Spleen (tissue), 11 donors: ENCODE measurements at regions not wholly inside any gene's neighbourhood (a gene's known extent, or its start where the extent isn't known, plus 50 kb on each side); places are given as distances from the start of the nearest gene placed in this dataset.

Experiments used
- DNase-seq: peaks from one replicate; pipeline ENCODE4 v3.0.0-alpha.2; 2020
- H3K27ac ChIP-seq, 8 donors: fragments of 200-600 bp; sonication (generic) in 7 of 8; 1 replicate in 4 of 8; 2 replicates in 4 of 8; pipeline versions ENCODE4 v1.5.0 to v1.8.0; 2016 to 2021; ENCODE audit warnings: inconsistent platforms in 4 of 8, mild to moderate bottlenecking in 4 of 8, moderate library complexity in 1 of 8
- H3K27me3 ChIP-seq, 7 donors: fragments of 200-600 bp; sonication (generic) in 6 of 7; replicated peaks in 1 of 7; 1 replicate in 4 of 7; 2 replicates in 3 of 7; pipeline versions ENCODE4 v1.5.0 to v1.8.0; 2016 to 2021; ENCODE audit warnings: inconsistent platforms in 3 of 7, mild to moderate bottlenecking in 1 of 7
- H3K36me3 ChIP-seq, 6 donors: fragments of 200-600 bp; sonication (generic) in 5 of 6; 1 replicate in 4 of 6; 2 replicates in 2 of 6; pipeline versions ENCODE4 v1.5.0 to v1.8.0; 2016 to 2021; ENCODE audit warnings: inconsistent platforms in 2 of 6
- H3K4me1 ChIP-seq, 6 donors: fragments of 200-600 bp; sonication (generic) in 5 of 6; 1 replicate in 3 of 6; 2 replicates in 3 of 6; pipeline versions ENCODE4 v1.5.0 to v1.8.0; 2016 to 2021; ENCODE audit warnings: inconsistent platforms in 3 of 6
- H3K4me3 ChIP-seq, 8 donors: fragments of 200-600 bp; sonication (generic) in 7 of 8; 1 replicate in 4 of 8; 2 replicates in 4 of 8; pipeline versions ENCODE4 v1.5.0 to v1.8.0; 2016 to 2021; ENCODE audit warnings: inconsistent platforms in 4 of 8, mild to moderate bottlenecking in 4 of 8, moderate library complexity in 2 of 8
- H3K9me3 ChIP-seq, 8 donors: fragments of 200-600 bp; sonication (generic) in 7 of 8; 1 replicate in 4 of 8; 2 replicates in 4 of 8; pipeline versions ENCODE4 v1.5.0 to v1.8.0; 2016 to 2021; ENCODE audit warnings: inconsistent platforms in 4 of 8
- CTCF ChIP-seq, 11 experiments: fragments of 200-600 bp in 7 of 11; fragments of 450-650 bp in 4 of 11; sonication (generic) in 4 of 11; IDR thresholded peaks in 8 of 11; conservative IDR thresholded peaks in 3 of 11; 1 replicate in 7 of 11; 2 replicates in 4 of 11; pipeline versions ENCODE4 v1.4.0 to v1.8.0; 2016 to 2021; ENCODE audit warnings: antibody characterized with exemption in 11 of 11, inconsistent platforms in 4 of 11, mild to moderate bottlenecking in 1 of 11
- POLR2A ChIP-seq, 3 donors: fragments of 450-650 bp; IDR thresholded peaks; one replicate each; pipeline ENCODE4 v1.5.1; 2017; ENCODE audit warnings: antibody characterized with exemption in 3 of 3, mild to moderate bottlenecking in 1 of 3
- POLR2AphosphoS5 ChIP-seq, 3 donors: sonication (generic); formaldehyde crosslinking; IDR thresholded peaks; one replicate each; pipeline ENCODE4 v1.5.1; 2017; ENCODE audit warnings: antibody characterized with exemption in 3 of 3
- WGBS, 5 donors: extraction: QIAGEN DNeasy Blood & Tissue Kit in 3 of 5; methylation state at CpG; one replicate each; pipeline versions ENCODE4 v1.1.5 to v1.1.7; 2013 to 2018; 5-methylcytosine and 5-hydroxymethylcytosine counted together
- intact Hi-C: fragments of 100-400 bp; cut with DNase I; formaldehyde crosslinking; loops from one replicate; pipeline ENCODE4 v1.15.0; 2023; ENCODE audit warnings: low total_unique reads
- donor health status: healthy with polysubstance abuse.
- donor health status: DM: no; HTN: no; CAD: no; lungs with moderate emphysema.
- donor health status: DM: no; HTN: no; CAD: no.
- donor health status: Bipolar disorder and iron deficiency.
- donor health status: healthy.
- donor health status: DM: no; HTN: no; CAD: no.
- donor health status: DM: yes; HTN: yes; CAD: no.

DNA sequence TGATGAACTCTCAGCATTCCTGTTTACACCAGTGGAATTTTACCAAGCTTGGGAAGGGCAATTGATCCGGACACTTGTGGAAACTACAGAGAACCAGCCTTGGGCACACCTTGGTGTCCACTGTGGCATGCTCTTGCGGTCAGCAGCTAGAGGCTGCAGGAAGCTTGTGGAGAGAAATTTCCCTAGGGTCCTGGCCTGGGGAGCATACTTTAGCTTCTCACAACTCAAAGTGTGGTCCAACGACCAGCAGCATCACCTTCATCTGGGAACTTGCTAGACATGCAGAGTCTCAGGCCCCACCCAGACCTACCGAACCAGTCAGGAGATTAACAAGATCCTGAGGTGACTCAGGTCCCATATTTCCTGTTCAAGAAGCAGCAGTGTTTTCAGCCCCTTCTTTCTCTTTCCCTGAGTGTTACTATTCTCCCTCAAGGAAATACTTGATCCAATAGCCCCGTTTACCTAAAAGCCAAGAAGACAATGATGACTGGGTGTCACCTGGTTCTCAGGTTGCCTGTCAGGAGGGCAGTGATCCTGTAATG, 55.7 kb upstream of the KCNE2 start:
- TF ChIP-seq POLR2A (IDR thresholded peaks at IDR 0.05) = no peak
- TF ChIP-seq POLR2AphosphoS5 (IDR thresholded peaks at IDR 0.05) = no peak
- no peak for TF ChIP-seq CTCF (IDR thresholded peaks at IDR 0.05 in 8 of 11, conservative IDR thresholded peaks at IDR 0.05 in 3 of 11)
- Histone ChIP-seq H3K27ac (no peak overlapping the region), H3K4me1 (no peaks in the 10 kb centered on the region), H3K27me3 (peaks cover 0 to 11% (median 0%) of the 10 kb centered on the region in 7 donors), H3K9me3 (no peaks in the 10 kb centered on the region), H3K4me3 (no peak overlapping the region), H3K36me3 (no peaks in the 10 kb centered on the region)
- DNase-seq = no peak
- 81 to 82% (median 81%) methylated on average over 5 of the region's 5 CpGs for whole genome bisulfite sequencing, 5 donors
- intact Hi-C loops = no loop called here

GRCh38 chr21:34311561-34312330, 52.1 kb upstream of the KCNE2 start:
- intact Hi-C loops = no loop called here
- Histone ChIP-seq H3K27me3 (peaks cover 0 to 6% (median 0%) of the 10 kb centered on the region in 7 donors), H3K4me1 (no peaks in the 10 kb centered on the region), H3K27ac (no peak overlapping the region), H3K4me3 (no peak overlapping the region), H3K9me3 (no peaks in the 10 kb centered on the region), H3K36me3 (no peaks in the 10 kb centered on the region)
- WGBS, 5 donors = 89 to 94% (median 93%) methylated on average over 12 of the region's 12 CpGs
- TF ChIP-seq POLR2AphosphoS5 (IDR thresholded peaks at IDR 0.05) (no peak), POLR2A (IDR thresholded peaks at IDR 0.05) (no peak), CTCF (IDR thresholded peaks at IDR 0.05 in 8 of 11, conservative IDR thresholded peaks at IDR 0.05 in 3 of 11) (no peak)
- DNase-seq = no peak

DNA sequence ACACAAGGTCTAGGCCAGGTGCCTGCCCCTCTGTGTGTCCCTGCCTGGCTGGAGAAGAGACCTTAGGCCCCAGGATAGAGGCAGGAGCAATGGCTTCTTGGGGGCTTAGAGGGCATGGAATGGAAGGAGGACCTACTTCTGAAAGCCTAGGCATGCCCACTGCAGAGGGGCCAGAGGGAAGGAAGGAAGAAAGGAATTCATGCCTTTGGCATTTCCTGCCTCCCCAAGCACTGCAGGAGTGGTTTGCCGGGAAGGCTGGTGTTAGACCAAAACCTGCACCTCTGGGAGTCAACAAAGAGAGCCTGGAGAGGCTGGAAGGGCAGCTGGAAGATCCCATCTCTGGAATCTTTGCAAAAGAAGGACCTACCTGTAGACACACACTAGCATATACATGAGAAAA, 50.7 kb upstream of the KCNE2 start:
- Histone ChIP-seq H3K36me3 (no peaks in the 10 kb centered on the region), H3K9me3 (no peaks in the 10 kb centered on the region), H3K4me3 (no peak overlapping the region), H3K27me3 (peaks cover 0 to 6% (median 0%) of the 10 kb centered on the region in 7 donors), H3K27ac (no peak overlapping the region), H3K4me1 (no peaks in the 10 kb centered on the region)
- no peak for TF ChIP-seq POLR2A (IDR thresholded peaks at IDR 0.05)
- TF ChIP-seq POLR2AphosphoS5 (IDR thresholded peaks at IDR 0.05) = no peak
- TF ChIP-seq CTCF (IDR thresholded peaks at IDR 0.05 in 8 of 11, conservative IDR thresholded peaks at IDR 0.05 in 3 of 11) = no peak
- intact Hi-C loops = no loop called here
- no peak for DNase-seq
- WGBS, 5 donors = 25 to 63% (median 40%) methylated on average over 1 of the region's 1 CpG
